Stimulated activated CD4-positive, alpha-beta T cell treated with anti-CD3 and anti-CD28 coated beads, TNF-alpha, amount 100 ng/mL, for 24 hours (primary cell): ENCODE measurements at regions not wholly inside any gene's neighbourhood (a gene's known extent, or its start where the extent isn't known, plus 50 kb on each side); places are given as distances from the start of the nearest gene placed in this dataset.
"Not testable (repeated sequence)": the region's sequence is repeated elsewhere in the genome, so short reads cannot be mapped to it uniquely, and the experiment has no call there.

Experiments
- DNase-seq, 3 experiments: peaks; one replicate each; pipeline ENCODE4 v3.0.0-alpha.2; 2020; ENCODE audit warnings: low read depth in 3 of 3

GRCh38 chr7:155229548-155230168 lies 68.0 kb upstream of the INSIG1 start:
- no peak for DNase-seq

GRCh38 chr7:155230169-155230593 lies 67.5 kb upstream of the INSIG1 start:
- no peak for DNase-seq

GRCh38 chr7:155231241-155231800 lies 66.4 kb upstream of the INSIG1 start:
- no peak for DNase-seq

- no peak for DNase-seq
Observed at GRCh38 chr7:155231941-155232340, 65.7 kb upstream of the INSIG1 start.

GRCh38 chr7:155232911-155233310 lies 64.8 kb upstream of the INSIG1 start:
- no peak for DNase-seq

- no peak for DNase-seq
Observed at GRCh38 chr7:155233311-155234157, 64.1 kb upstream of the INSIG1 start.

GRCh38 chr7:155234158-155234492 lies 63.6 kb upstream of the INSIG1 start:
- DNase-seq = no peak

- no peak for DNase-seq
Observed at GRCh38 chr7:155234950-155235789, 62.5 kb upstream of the INSIG1 start.

- DNase-seq = no peak
Observed at GRCh38 chr7:155236386-155236785, 61.3 kb upstream of the INSIG1 start.

GRCh38 chr7:155237297-155237696 lies 60.4 kb upstream of the INSIG1 start:
- DNase-seq = no peak

- DNase-seq = no peak
Observed at GRCh38 chr7:155237730-155238129, 59.9 kb upstream of the INSIG1 start.

GRCh38 chr7:155239431-155240087 lies 58.1 kb upstream of the INSIG1 start:
- not testable (repeated sequence) for DNase-seq

GRCh38 chr7:155244675-155245074 lies 53.0 kb upstream of the INSIG1 start:
- DNase-seq = no peak

- no peak for DNase-seq
Observed at GRCh38 chr7:155247479-155248365, 50.0 kb upstream of the INSIG1 start.
